GM23338 (cell line): ENCODE measurements at regions not wholly inside any gene's neighbourhood (a gene's known extent, or its start where the extent isn't known, plus 50 kb on each side); places are given as distances from the start of the nearest gene placed in this dataset.

Experiments used
- ATAC-seq: fragments of 200-7000 bp; cut with Tn5 transposase; 3 replicates; pipeline ENCODE4 v1.9.1; 2020
- DNase-seq: peaks from one replicate; pipeline ENCODE4 v3.0.0-alpha.2; 2015; ENCODE audit warnings: low spot score
- H2AFZ ChIP-seq: fragments of 200-600 bp; sonication (generic); 2 replicates; pipeline ENCODE4 v1.8.0; 2016; ENCODE audit warnings: antibody characterized with exemption, mild to moderate bottlenecking, moderate library complexity
- H3F3A ChIP-seq: fragments of 200-600 bp; sonication (generic); replicated peaks from 2 replicates; pipeline ENCODE4 v1.8.0; 2017; ENCODE audit warnings: antibody characterized with exemption, mixed run types, low read depth
- H3K27ac ChIP-seq: fragments of 200-600 bp; sonication (generic); 2 replicates; pipeline ENCODE4 v1.6.1; 2016; ENCODE audit warnings: low read depth
- H3K27me3 ChIP-seq: fragments of 200-600 bp; sonication (generic); 2 replicates; pipeline ENCODE4 v1.8.0; 2016; ENCODE audit warnings: mild to moderate bottlenecking, mixed run types, moderate library complexity; ENCODE audit not compliant: insufficient read depth
- H3K36me3 ChIP-seq: fragments of 200-600 bp; sonication (generic); 2 replicates; pipeline ENCODE4 v1.8.0; 2016; ENCODE audit warnings: mild to moderate bottlenecking; ENCODE audit not compliant: insufficient read depth
- H3K4me1 ChIP-seq: fragments of 200-600 bp; sonication (generic); 2 replicates; pipeline ENCODE4 v1.8.0; 2016; ENCODE audit warnings: mild to moderate bottlenecking, moderate library complexity; ENCODE audit not compliant: insufficient read depth
- H3K4me2 ChIP-seq: fragments of 200-600 bp; sonication (generic); 2 replicates; pipeline ENCODE4 v1.7.1; 2017; ENCODE audit warnings: mixed run types
- H3K4me3 ChIP-seq: fragments of 200-600 bp; sonication (generic); 2 replicates; pipeline ENCODE4 v1.6.1; 2016; ENCODE audit warnings: mixed run types
- H3K79me2 ChIP-seq: fragments of 200-600 bp; sonication (generic); replicated peaks from 2 replicates; pipeline ENCODE4 v1.8.0; 2017; ENCODE audit warnings: mild to moderate bottlenecking; ENCODE audit not compliant: insufficient read depth
- H3K9me2 ChIP-seq: fragments of 200-600 bp; sonication (generic); 2 replicates; pipeline ENCODE4 v1.8.0; 2017; ENCODE audit not compliant: insufficient read depth
- H4K20me1 ChIP-seq: fragments of 200-600 bp; sonication (generic); replicated peaks from 2 replicates; pipeline ENCODE4 v1.8.0; 2017; ENCODE audit warnings: mild to moderate bottlenecking; ENCODE audit not compliant: insufficient read depth
- H3K27ac Mint-ChIP-seq: 2 replicates; pipeline ENCODE4 v1.8.0; 2020; ENCODE audit warnings: inconsistent platforms, mild to moderate bottlenecking, moderate library complexity, mixed read lengths
- H3K27me3 Mint-ChIP-seq: 3 replicates; pipeline ENCODE4 v1.8.0; 2022; ENCODE audit warnings: low read depth, mild to moderate bottlenecking, moderate library complexity, mixed read lengths, inconsistent platforms; ENCODE audit not compliant: insufficient read depth, poor library complexity
- H3K36me3 Mint-ChIP-seq: 3 replicates; pipeline ENCODE4 v1.8.0; 2021; ENCODE audit warnings: low read depth, mild to moderate bottlenecking, inconsistent platforms, moderate library complexity, mixed read lengths
- H3K4me1 Mint-ChIP-seq: 3 replicates; pipeline ENCODE4 v1.8.0; 2020; ENCODE audit warnings: mild to moderate bottlenecking, inconsistent platforms, mixed read lengths
- H3K4me3 Mint-ChIP-seq: 3 replicates; pipeline ENCODE4 v1.8.0; 2021; ENCODE audit warnings: moderate library complexity, mild to moderate bottlenecking, inconsistent platforms, mixed read lengths
- H3K9me3 Mint-ChIP-seq: 3 replicates; pipeline ENCODE4 v1.8.0; 2020; ENCODE audit warnings: moderate library complexity, mild to moderate bottlenecking, inconsistent platforms, mixed read lengths
- CREB1 ChIP-seq: fragments of 250-450 bp; sonication (Bioruptor Pico); IDR thresholded peaks from 2 replicates; pipeline ENCODE4 v1.5.0; 2020; ENCODE audit warnings: low read depth, mild to moderate bottlenecking, moderate library complexity
- CTCF ChIP-seq, 2 experiments: fragments of 200-600 bp in 1 of 2; sonication (generic) in 1 of 2; conservative IDR thresholded peaks; 2 replicates each; pipeline versions ENCODE4 v1.5.1 to v1.6.1; 2016 to 2017; ENCODE audit warnings: antibody characterized with exemption in 2 of 2, low read depth in 2 of 2, mild to moderate bottlenecking in 2 of 2, moderate library complexity in 1 of 2
- ETS1 ChIP-seq: IDR thresholded peaks from 2 replicates; pipeline ENCODE4 v1.6.1; 2016; ENCODE audit warnings: antibody characterized with exemption
- EZH2 ChIP-seq: fragments of 200-600 bp; sonication (generic); IDR thresholded peaks from one replicate; pipeline ENCODE4 v1.8.0; 2017; ENCODE audit warnings: antibody characterized with exemption, mild to moderate bottlenecking, low read depth; ENCODE audit not compliant: unreplicated experiment
- EZH2phosphoT487 ChIP-seq: fragments of 200-600 bp; sonication (generic); IDR thresholded peaks from one replicate; pipeline ENCODE4 v1.8.1; 2018; ENCODE audit warnings: antibody characterized with exemption; ENCODE audit not compliant: unreplicated experiment
- JUNB ChIP-seq: IDR thresholded peaks from one replicate; pipeline ENCODE4 v1.6.1; 2016; ENCODE audit warnings: antibody characterized with exemption; ENCODE audit not compliant: unreplicated experiment
- NANOG ChIP-seq: IDR thresholded peaks from 2 replicates; pipeline ENCODE4 v1.6.1; 2016; ENCODE audit warnings: antibody characterized with exemption, borderline replicate concordance
- POLR2AphosphoS5 ChIP-seq: IDR thresholded peaks from 2 replicates; pipeline ENCODE4 v1.6.1; 2016; ENCODE audit warnings: antibody characterized with exemption, low read depth
- REST ChIP-seq: IDR thresholded peaks from one replicate; pipeline ENCODE4 v1.6.1; 2018; ENCODE audit warnings: antibody characterized with exemption; ENCODE audit not compliant: unreplicated experiment
- STAT1 ChIP-seq: IDR thresholded peaks from one replicate; pipeline ENCODE4 v1.6.1; 2016; ENCODE audit warnings: antibody characterized with exemption; ENCODE audit not compliant: unreplicated experiment
- ZNF114 ChIP-seq: fragments of 250-450 bp; sonication (Bioruptor Pico); IDR thresholded peaks from 2 replicates; pipeline ENCODE4 v1.5.0; 2020; ENCODE audit warnings: mild to moderate bottlenecking, moderate library complexity
- ZNF331 ChIP-seq: fragments of 250-450 bp; sonication (Bioruptor Pico); IDR thresholded peaks from 2 replicates; pipeline ENCODE4 v1.5.0; 2020; ENCODE audit warnings: low read depth, mild to moderate bottlenecking, moderate library complexity
- ZNF462 ChIP-seq: fragments of 250-450 bp; sonication (Bioruptor Pico); IDR thresholded peaks from 2 replicates; pipeline ENCODE4 v1.5.0; 2020; ENCODE audit warnings: mild to moderate bottlenecking, moderate library complexity

GRCh38 chr20:52578559-52578958 is 387.0 kb upstream of the ZFP64 start:
- H3K27me3 Mint-ChIP-seq, result peaks cover 2% of the 10 kb centered on the region
- no peaks in the 10 kb centered on the region for H3K4me1 Mint-ChIP-seq
- H3K79me2 ChIP-seq, result no peaks in the 10 kb centered on the region
- TF ChIP-seq REST (no peak), NANOG (no peak), ETS1 (no peak), POLR2AphosphoS5 (no peak), JUNB (no peak), ZNF331 (CRISPR knock-in tag) (no peak), STAT1 (no peak), ZNF462 (CRISPR knock-in tag) (no peak), EZH2 (no peak), EZH2phosphoT487 (no peak), CREB1 (CRISPR knock-in tag) (no peak), CTCF (conservative IDR thresholded peaks at IDR 0.05; ENCODE audit: low read depth in 2 of 2) (no peak), ZNF114 (no peak)
- no peak for ATAC-seq
- H3K4me3 ChIP-seq, result no peak overlapping the region
- H3K27ac Mint-ChIP-seq, result no peak overlapping the region
- peaks cover 9% of the 10 kb centered on the region for H3K9me2 ChIP-seq
- H3K36me3 ChIP-seq, result peaks cover 3% of the 10 kb centered on the region; the same call in 1 of the 2 replicates
- H3K9me3 Mint-ChIP-seq, result peaks cover 18% of the 10 kb centered on the region
- H3F3A ChIP-seq, result no peaks in the 10 kb centered on the region
- no peaks in the 10 kb centered on the region for H4K20me1 ChIP-seq
- 0 out of 3 replicates have a peak, but pooled peaks cover 2% of the 10 kb centered on the region for H3K36me3 Mint-ChIP-seq
- H2AFZ ChIP-seq, result no peak overlapping the region
- no peak overlapping the region for H3K4me2 ChIP-seq
- H3K27ac ChIP-seq, result no peak overlapping the region
- no peak overlapping the region for H3K4me3 Mint-ChIP-seq
- no peaks in the 10 kb centered on the region for H3K27me3 ChIP-seq
- DNase-seq, result no peak
- H3K4me1 ChIP-seq, result no peaks in the 10 kb centered on the region
